Endothelial cell of umbilical vein (primary cell): ENCODE measurements at regions not wholly inside any gene's neighbourhood (a gene's known extent, or its start where the extent isn't known, plus 50 kb on each side); places are given as distances from the start of the nearest gene placed in this dataset.
A peak's percentile ranks its signal among the peaks of the same experiment; 100 is the strongest.

Experiments used
- BruUV-seq: library from RNA; stranded (reverse); fragments of 400-500 nt; replicated peaks from 2 replicates; lab custom pipeline; 2021; lab: Mats Ljungman, UMichigan
- CTCF ChIA-PET: fragments of 300-600, 350-600 bp; sonication (Branson Sonifier 250); formaldehyde crosslinking; loops from one replicate; lab custom pipeline; 2021; ENCODE audit warnings: antibody characterized with exemption, inconsistent platforms; lab: Charles Lee
- POLR2A ChIA-PET: fragments of 300-600, 350-600 bp; sonication (Branson Sonifier 250); formaldehyde crosslinking; loops from one replicate; lab custom pipeline; 2021; ENCODE audit warnings: antibody characterized with exemption, inconsistent platforms; lab: Charles Lee
- DNase-seq: peaks from one replicate; pipeline ENCODE4 v3.0.0-alpha.2; 2011; ENCODE audit warnings: low read depth, low spot score
- FAIRE-seq: peaks from 2 replicates; lab custom pipeline; 2011; peaks lifted over from hg19 to GRCh38; lab: Jason Lieb, UNC
- H2AFZ ChIP-seq: 2 replicates; pipeline ENCODE4 v1.6.0; 2012; ENCODE audit warnings: low read depth, low read length, control low read depth, inconsistent platforms
- H3K27ac ChIP-seq: 2 replicates; pipeline ENCODE4 v1.5.1; 2011; ENCODE audit warnings: low read depth, mild to moderate bottlenecking, control low read depth, low read length, moderate library complexity; ENCODE audit not compliant: insufficient read depth
- H3K27me3 ChIP-seq, 2 experiments: 2 replicates each; pipeline versions ENCODE4 v1.6.0 to v1.6.1; 2011; ENCODE audit warnings: low read length in 2 of 2, mixed read lengths in 1 of 2; ENCODE audit not compliant: control insufficient read depth in 2 of 2, insufficient read depth in 2 of 2
- H3K36me3 ChIP-seq, 2 experiments: 2 replicates in 1 of 2; 3 replicates in 1 of 2; pipeline ENCODE4 v1.5.1; 2011; ENCODE audit warnings: low read length in 2 of 2, mild to moderate bottlenecking in 1 of 2, moderate library complexity in 1 of 2; ENCODE audit not compliant: control insufficient read depth in 2 of 2, insufficient read depth in 2 of 2; ENCODE audit errors: extremely low read depth in 1 of 2
- H3K4me1 ChIP-seq: 3 replicates; pipeline ENCODE4 v1.5.1; 2011; ENCODE audit warnings: mild to moderate bottlenecking, low read length; ENCODE audit not compliant: control insufficient read depth, insufficient read depth; ENCODE audit errors: extremely low read depth
- H3K4me2 ChIP-seq: 2 replicates; pipeline ENCODE4 v1.6.1; 2011; ENCODE audit warnings: low read length, control low read depth, mixed read lengths; ENCODE audit not compliant: insufficient read depth
- H3K4me3 ChIP-seq, 3 experiments: fragments of 200-600 bp in 1 of 3; sonication (generic), shearing (Covaris generic) in 1 of 3; replicated peaks in 1 of 3; 2 replicates each; pipeline ENCODE4 v1.5.1; 2011 to 2016; ENCODE audit warnings: control low read depth in 3 of 3, low read length in 3 of 3, mild to moderate bottlenecking in 2 of 3, inconsistent platforms in 1 of 3, low read depth in 1 of 3, moderate library complexity in 1 of 3; ENCODE audit not compliant: insufficient read depth in 1 of 3
- H3K79me2 ChIP-seq: 2 replicates; pipeline ENCODE4 v1.6.0; 2012; ENCODE audit warnings: low read length, inconsistent platforms; ENCODE audit not compliant: control insufficient read depth, insufficient read depth
- H3K9ac ChIP-seq: replicated peaks from 2 replicates; pipeline ENCODE3; 2011; ENCODE audit warnings: low read length, control low read depth; ENCODE audit not compliant: insufficient read depth; ENCODE audit errors: extremely low read depth
- H3K9me1 ChIP-seq: replicated peaks from 3 replicates; pipeline ENCODE4 v1.6.0; 2011; ENCODE audit warnings: mild to moderate bottlenecking, low read length; ENCODE audit not compliant: control insufficient read depth, insufficient read depth; ENCODE audit errors: extremely low read depth
- H3K9me3 ChIP-seq: replicated peaks from 2 replicates; pipeline ENCODE4 v1.5.1; 2012; ENCODE audit warnings: low read length, inconsistent platforms; ENCODE audit not compliant: control insufficient read depth, insufficient read depth
- H4K20me1 ChIP-seq: replicated peaks from 2 replicates; pipeline ENCODE3; 2011; ENCODE audit warnings: mild to moderate bottlenecking, low read length; ENCODE audit not compliant: control insufficient read depth, insufficient read depth; ENCODE audit errors: extremely low read depth
- EZH2 ChIP-seq: IDR thresholded peaks from 2 replicates; pipeline ENCODE4 v1.6.1; 2012; ENCODE audit warnings: borderline replicate concordance, low read depth, mild to moderate bottlenecking, moderate library complexity, low read length, inconsistent platforms; ENCODE audit not compliant: severe bottlenecking
- FOS ChIP-seq: IDR thresholded peaks from 2 replicates; pipeline ENCODE4 v1.6.1; 2011; ENCODE audit warnings: mild to moderate bottlenecking, low read length, moderate library complexity, borderline replicate concordance; ENCODE audit not compliant: insufficient read depth
- GATA2 ChIP-seq: IDR thresholded peaks from 2 replicates; pipeline ENCODE4 v1.7.0; 2011; ENCODE audit warnings: low read depth, mild to moderate bottlenecking, moderate library complexity, mixed read lengths, low read length; ENCODE audit not compliant: insufficient read length, insufficient read depth
- JUN ChIP-seq: IDR thresholded peaks from 2 replicates; pipeline ENCODE4 v1.6.1; 2011; ENCODE audit warnings: borderline replicate concordance, low read depth; ENCODE audit not compliant: insufficient read length, insufficient read depth
- MYC ChIP-seq: IDR thresholded peaks from one replicate; pipeline ENCODE4 v1.6.1; 2011; ENCODE audit warnings: mild to moderate bottlenecking, low read depth, low read length
- POLR2A ChIP-seq: IDR thresholded peaks from 2 replicates; pipeline ENCODE4 v1.6.1; 2012; ENCODE audit warnings: low read depth, mild to moderate bottlenecking, control low read depth, low read length
- POLR2AphosphoS5 ChIP-seq: IDR thresholded peaks from 2 replicates; pipeline ENCODE4 v1.6.1; 2012; ENCODE audit warnings: low read depth, mild to moderate bottlenecking, control low read depth, low read length, moderate library complexity; ENCODE audit not compliant: insufficient read depth
- dilution Hi-C: fragments of 300-500 bp; cut with MboI; formaldehyde crosslinking; loops from one replicate; pipeline ENCODE4 v1.15.0; 2019; ENCODE audit warnings: low sequenced_read_pairs; ENCODE audit not compliant: extremely low pct_ligation_motif_present
- intact Hi-C: fragments of 100-400 bp; cut with micrococcal nuclease; formaldehyde crosslinking; loops from one replicate; pipeline ENCODE4 v1.10.0; 2022
- TF ChIP-seq, protein P1 (sequence below), 2 donors: IDR thresholded peaks; 1 replicate in 1 of 2; 2 replicates in 1 of 2; pipeline ENCODE4 v1.5.1; 2011; ENCODE audit warnings: low read length in 2 of 2, mild to moderate bottlenecking in 2 of 2, moderate library complexity in 2 of 2, control low read depth in 1 of 2, inconsistent platforms in 1 of 2, low read depth in 1 of 2; ENCODE audit not compliant: insufficient read depth in 1 of 2; ENCODE audit errors: extremely low read depth in 1 of 2

DNA sequence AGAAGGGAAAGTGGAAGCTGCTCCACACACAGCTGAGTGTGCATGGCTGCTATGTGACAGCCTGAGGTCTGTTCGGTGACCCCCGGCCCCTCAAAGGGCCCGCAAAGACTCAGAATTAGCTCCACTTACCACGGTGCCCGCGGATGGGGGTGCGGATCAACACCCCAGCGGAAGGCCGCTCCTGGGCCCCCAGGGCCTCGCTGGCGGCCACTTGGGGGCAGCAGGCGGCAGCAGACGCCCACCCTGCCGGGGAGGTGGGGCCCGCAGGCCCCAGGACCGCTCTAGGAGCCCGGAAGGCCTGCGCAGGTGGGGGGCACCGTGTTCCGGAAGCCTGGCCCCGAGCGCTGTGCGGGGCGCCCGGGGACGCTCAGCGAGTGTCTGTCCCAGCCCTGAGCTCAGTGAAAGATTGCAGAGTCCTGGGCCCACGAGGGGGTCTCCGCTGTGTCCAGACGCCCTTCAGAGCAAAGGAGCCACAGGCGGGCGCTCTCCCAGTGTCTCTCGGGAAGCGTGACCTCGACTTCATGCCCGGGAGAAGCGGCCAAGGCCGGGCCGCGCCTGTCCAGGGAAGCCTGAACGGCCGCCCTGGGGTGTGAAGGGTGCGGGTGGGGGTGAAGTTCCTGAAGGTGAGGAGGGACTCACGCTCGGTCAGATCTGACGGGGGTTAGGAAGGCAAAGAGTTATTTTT, 118.7 kb downstream of the VAPA start:
- CTCF ChIA-PET, result interaction anchor here (0.6 to 4.5 kb wide), 15 partner anchors 8 to 493 kb away, joined by 3 to 50 read pairs (median 5); partner anchors contain the start of gene NAPG
- Histone ChIP-seq H3K4me3 (no peak overlapping the region), H3K9me3 (no peaks in the 10 kb centered on the region), H3K79me2 (no peaks in the 10 kb centered on the region), H2AFZ (peak overlapping the region; percentile 30), H3K27me3 (no peaks in the 10 kb centered on the region), H3K27ac (no peak overlapping the region), H3K4me1 (peaks cover 3% of the 10 kb centered on the region), H3K4me2 (peak overlapping the region; percentile 42), H4K20me1 (no peaks in the 10 kb centered on the region), H3K9me1 (no peaks in the 10 kb centered on the region), H3K36me3 (no peaks in the 10 kb centered on the region), H3K9ac (no peak overlapping the region)
- intact Hi-C loops, result loop anchor here (1.0 to 5.0 kb wide), 3 partner anchors 22 to 488 kb away; no protein-coding TSS in a partner anchor
- DNase-seq, result peak; percentile 27
- dilution Hi-C loops, result no loop called here
- TF ChIP-seq POLR2A (no peak), POLR2AphosphoS5 (no peak), MYC (no peak), EZH2 (no peak), FOS (no peak), JUN (no peak), GATA2 (no peak)
- TF ChIP-seq, protein P1, sequence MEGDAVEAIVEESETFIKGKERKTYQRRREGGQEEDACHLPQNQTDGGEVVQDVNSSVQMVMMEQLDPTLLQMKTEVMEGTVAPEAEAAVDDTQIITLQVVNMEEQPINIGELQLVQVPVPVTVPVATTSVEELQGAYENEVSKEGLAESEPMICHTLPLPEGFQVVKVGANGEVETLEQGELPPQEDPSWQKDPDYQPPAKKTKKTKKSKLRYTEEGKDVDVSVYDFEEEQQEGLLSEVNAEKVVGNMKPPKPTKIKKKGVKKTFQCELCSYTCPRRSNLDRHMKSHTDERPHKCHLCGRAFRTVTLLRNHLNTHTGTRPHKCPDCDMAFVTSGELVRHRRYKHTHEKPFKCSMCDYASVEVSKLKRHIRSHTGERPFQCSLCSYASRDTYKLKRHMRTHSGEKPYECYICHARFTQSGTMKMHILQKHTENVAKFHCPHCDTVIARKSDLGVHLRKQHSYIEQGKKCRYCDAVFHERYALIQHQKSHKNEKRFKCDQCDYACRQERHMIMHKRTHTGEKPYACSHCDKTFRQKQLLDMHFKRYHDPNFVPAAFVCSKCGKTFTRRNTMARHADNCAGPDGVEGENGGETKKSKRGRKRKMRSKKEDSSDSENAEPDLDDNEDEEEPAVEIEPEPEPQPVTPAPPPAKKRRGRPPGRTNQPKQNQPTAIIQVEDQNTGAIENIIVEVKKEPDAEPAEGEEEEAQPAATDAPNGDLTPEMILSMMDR (IDR thresholded peaks at IDR 0.05; ENCODE audit: extremely low read depth in 1 of 2, insufficient read depth in 1 of 2, low read depth in 1 of 2, low read length in 2 of 2), result peak; percentile 56 to 66
- BruUV-seq, result no TSS peak
- POLR2A ChIA-PET, result interaction anchor here (0.5 kb wide), 1 partner anchor 66 kb away, joined by 10 read pairs; no protein-coding TSS in a partner anchor
- no peak for FAIRE-seq
